Vagina (tissue), 2 donors: ENCODE measurements at regions not wholly inside any gene's neighbourhood (a gene's known extent, or its start where the extent isn't known, plus 50 kb on each side); places are given as distances from the start of the nearest gene placed in this dataset.

Experiments used
- DNase-seq, 2 donors: peaks; one replicate each; pipeline ENCODE4 v3.0.0-alpha.2; 2017; ENCODE audit errors: extremely low spot score in 2 of 2
- H3K27ac ChIP-seq: fragments of 200-600 bp; sonication (generic); one replicate; pipeline ENCODE4 v1.5.1; 2019
- H3K27me3 ChIP-seq: fragments of 200-600 bp; sonication (generic); one replicate; pipeline ENCODE4 v1.5.1; 2019
- H3K36me3 ChIP-seq, 2 donors: fragments of 200-600 bp; sonication (generic); one replicate each; pipeline ENCODE4 v1.5.1; 2017 to 2019
- H3K4me1 ChIP-seq: fragments of 200-600 bp; sonication (generic); one replicate; pipeline ENCODE4 v1.5.1; 2019
- H3K4me3 ChIP-seq, 2 donors: fragments of 200-600 bp; sonication (generic); 1 replicate in 1 of 2; 2 replicates in 1 of 2; pipeline ENCODE4 v1.5.1; 2016 to 2019
- H3K9me3 ChIP-seq: fragments of 200-600 bp; sonication (generic); one replicate; pipeline ENCODE4 v1.5.1; 2019
- POLR2A ChIP-seq, 2 donors: fragments of 450-650 bp; IDR thresholded peaks; one replicate each; pipeline ENCODE4 v1.6.1; 2017; ENCODE audit warnings: antibody characterized with exemption in 2 of 2, mild to moderate bottlenecking in 2 of 2, moderate library complexity in 2 of 2
- POLR2AphosphoS5 ChIP-seq, 2 donors: sonication (generic); formaldehyde crosslinking; IDR thresholded peaks; one replicate each; pipeline ENCODE4 v1.9.0; 2017; ENCODE audit warnings: antibody characterized with exemption in 2 of 2, mild to moderate bottlenecking in 2 of 2, low read depth in 1 of 2; ENCODE audit not compliant: insufficient read depth in 1 of 2
- intact Hi-C: fragments of 100-400 bp; cut with DNase I; formaldehyde crosslinking; loops from one replicate; pipeline ENCODE4 v1.15.1; 2023
- TF ChIP-seq, protein P1 (sequence below), 3 experiments: fragments of 450-650 bp in 2 of 3; fragments of 200-600 bp in 1 of 3; sonication (generic) in 1 of 3; IDR thresholded peaks; one replicate each; pipeline ENCODE4 v1.5.1; 2017 to 2019; ENCODE audit warnings: antibody characterized with exemption in 3 of 3, mild to moderate bottlenecking in 2 of 3, moderate library complexity in 2 of 3

DNA sequence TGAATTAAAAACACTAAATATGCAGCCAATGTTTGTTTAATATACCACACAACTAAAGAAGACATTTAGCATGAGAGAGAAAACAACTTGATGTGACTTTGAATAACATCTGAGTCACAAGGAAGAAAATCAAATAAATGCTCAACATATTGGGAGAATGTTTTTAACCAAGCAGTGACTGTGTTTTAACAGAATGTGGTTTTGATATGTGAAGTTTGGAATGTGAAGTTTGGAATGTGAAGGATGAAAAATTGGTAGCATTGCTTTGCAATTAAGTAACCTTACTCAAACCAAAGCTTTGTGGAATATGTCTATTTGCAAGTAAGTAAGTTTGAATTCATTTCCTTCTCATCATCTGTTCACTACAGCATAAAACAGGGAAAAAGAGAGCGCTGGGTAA, 128.2 kb upstream of the DNAJC10 start:
- intact Hi-C loops, result no loop called here
- no peak for DNase-seq
- no peak overlapping the region for H3K4me3 ChIP-seq
- no peaks in the 10 kb centered on the region for H3K9me3 ChIP-seq
- H3K27ac ChIP-seq, result no peak overlapping the region
- no peaks in the 10 kb centered on the region for H3K4me1 ChIP-seq
- no peaks in the 10 kb centered on the region for H3K27me3 ChIP-seq
- no peak for TF ChIP-seq POLR2A (IDR thresholded peaks at IDR 0.05)
- TF ChIP-seq, protein P1, sequence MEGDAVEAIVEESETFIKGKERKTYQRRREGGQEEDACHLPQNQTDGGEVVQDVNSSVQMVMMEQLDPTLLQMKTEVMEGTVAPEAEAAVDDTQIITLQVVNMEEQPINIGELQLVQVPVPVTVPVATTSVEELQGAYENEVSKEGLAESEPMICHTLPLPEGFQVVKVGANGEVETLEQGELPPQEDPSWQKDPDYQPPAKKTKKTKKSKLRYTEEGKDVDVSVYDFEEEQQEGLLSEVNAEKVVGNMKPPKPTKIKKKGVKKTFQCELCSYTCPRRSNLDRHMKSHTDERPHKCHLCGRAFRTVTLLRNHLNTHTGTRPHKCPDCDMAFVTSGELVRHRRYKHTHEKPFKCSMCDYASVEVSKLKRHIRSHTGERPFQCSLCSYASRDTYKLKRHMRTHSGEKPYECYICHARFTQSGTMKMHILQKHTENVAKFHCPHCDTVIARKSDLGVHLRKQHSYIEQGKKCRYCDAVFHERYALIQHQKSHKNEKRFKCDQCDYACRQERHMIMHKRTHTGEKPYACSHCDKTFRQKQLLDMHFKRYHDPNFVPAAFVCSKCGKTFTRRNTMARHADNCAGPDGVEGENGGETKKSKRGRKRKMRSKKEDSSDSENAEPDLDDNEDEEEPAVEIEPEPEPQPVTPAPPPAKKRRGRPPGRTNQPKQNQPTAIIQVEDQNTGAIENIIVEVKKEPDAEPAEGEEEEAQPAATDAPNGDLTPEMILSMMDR (IDR thresholded peaks at IDR 0.05), result no peak
- no peak for TF ChIP-seq POLR2AphosphoS5 (IDR thresholded peaks at IDR 0.05; ENCODE audit: insufficient read depth in 1 of 2, low read depth in 1 of 2)
- no peaks in the 10 kb centered on the region for H3K36me3 ChIP-seq

DNA sequence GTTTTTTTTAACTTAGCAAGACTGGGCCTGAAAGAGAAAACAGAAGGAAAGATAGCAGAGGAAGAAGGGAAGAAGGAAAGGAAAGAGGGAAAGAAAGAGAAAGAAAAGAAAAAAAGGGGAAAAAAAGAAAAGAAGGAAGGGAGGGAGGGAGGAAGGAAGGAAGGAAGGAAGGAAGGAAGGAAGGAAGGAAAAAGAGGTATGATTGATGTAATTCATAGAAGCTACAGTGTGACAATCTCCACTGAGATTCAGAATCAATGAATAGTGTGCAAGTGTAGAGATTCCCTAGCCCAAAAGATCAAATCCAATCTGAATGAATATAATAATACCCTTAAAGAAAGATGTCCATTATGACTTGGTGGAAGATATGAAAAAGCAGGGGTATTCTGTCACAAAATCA, 126.9 kb upstream of the DNAJC10 start:
- TF ChIP-seq POLR2AphosphoS5 (IDR thresholded peaks at IDR 0.05; ENCODE audit: insufficient read depth in 1 of 2, low read depth in 1 of 2), result no peak
- no peak for TF ChIP-seq POLR2A (IDR thresholded peaks at IDR 0.05)
- TF ChIP-seq, protein P1 (IDR thresholded peaks at IDR 0.05), result no peak
- Histone ChIP-seq H3K9me3 (no peaks in the 10 kb centered on the region), H3K27me3 (no peaks in the 10 kb centered on the region), H3K4me1 (no peaks in the 10 kb centered on the region), H3K4me3 (no peak overlapping the region), H3K27ac (no peak overlapping the region), H3K36me3 (no peaks in the 10 kb centered on the region)
- intact Hi-C loops, result no loop called here
- DNase-seq, result no peak

DNA sequence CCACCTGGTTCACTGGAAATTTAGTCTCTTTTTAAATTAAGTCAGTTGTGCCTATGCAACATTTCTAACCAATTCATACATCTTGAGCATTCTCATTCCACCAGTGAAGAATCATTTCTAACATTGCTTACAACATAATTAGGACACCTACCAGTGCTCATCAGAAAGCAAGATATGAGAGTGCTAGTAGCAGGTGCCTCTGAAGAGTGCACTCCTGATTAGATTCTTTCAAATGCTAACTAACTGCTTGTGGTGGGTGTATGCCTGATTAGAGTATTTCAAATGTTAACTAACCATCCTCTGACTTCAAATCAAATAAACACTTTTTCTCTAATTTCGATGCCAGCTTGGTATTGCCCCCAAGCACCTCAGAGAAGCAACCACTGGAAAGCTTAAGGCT, 124.3 kb upstream of the DNAJC10 start:
- intact Hi-C loops, result no loop called here
- no peak for DNase-seq
- no peaks in the 10 kb centered on the region for H3K27me3 ChIP-seq
- no peak overlapping the region for H3K27ac ChIP-seq
- H3K4me1 ChIP-seq, result no peaks in the 10 kb centered on the region
- H3K9me3 ChIP-seq, result no peaks in the 10 kb centered on the region
- TF ChIP-seq POLR2A (IDR thresholded peaks at IDR 0.05), result no peak
- no peak for TF ChIP-seq POLR2AphosphoS5 (IDR thresholded peaks at IDR 0.05; ENCODE audit: insufficient read depth in 1 of 2, low read depth in 1 of 2)
- TF ChIP-seq, protein P1 (IDR thresholded peaks at IDR 0.05), result no peak
- H3K36me3 ChIP-seq, result no peaks in the 10 kb centered on the region
- no peak overlapping the region for H3K4me3 ChIP-seq

DNA sequence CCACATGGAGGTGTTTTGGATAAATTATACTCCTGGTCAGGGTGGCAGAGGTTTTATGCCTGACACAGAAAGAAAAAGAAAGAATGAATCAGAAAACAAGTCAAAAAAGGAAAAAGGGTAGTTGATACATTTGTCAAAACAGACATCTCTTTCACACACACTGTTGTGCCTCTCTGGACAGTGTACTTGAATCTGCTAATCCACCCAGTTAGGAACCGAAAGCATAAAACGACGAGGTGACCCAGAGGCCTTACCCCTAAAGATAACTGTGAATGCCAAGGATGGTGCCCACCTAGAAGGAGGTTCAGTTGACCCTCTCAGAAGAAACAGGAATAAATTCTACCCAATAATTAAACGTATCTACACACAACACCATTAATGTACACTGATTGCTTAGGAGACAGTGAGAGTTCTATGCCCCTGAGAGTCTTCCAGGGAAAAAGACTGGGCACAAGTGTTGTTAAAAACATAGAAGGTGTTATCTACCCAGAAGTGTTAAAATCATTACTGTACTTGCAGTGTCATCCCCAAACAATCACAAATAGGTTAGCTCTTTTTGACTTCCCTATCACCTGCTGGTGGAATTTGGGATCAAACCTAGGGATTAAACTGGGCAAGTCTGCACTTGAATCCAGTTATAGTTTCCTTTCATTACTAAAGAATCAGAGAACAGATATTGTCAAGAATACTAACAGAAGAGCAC, 123.2 kb upstream of the DNAJC10 start:
- DNase-seq, result no peak
- H3K36me3 ChIP-seq, result no peaks in the 10 kb centered on the region
- no peak overlapping the region for H3K27ac ChIP-seq
- no peaks in the 10 kb centered on the region for H3K9me3 ChIP-seq
- no peak overlapping the region for H3K4me3 ChIP-seq
- intact Hi-C loops, result no loop called here
- TF ChIP-seq POLR2AphosphoS5 (IDR thresholded peaks at IDR 0.05; ENCODE audit: insufficient read depth in 1 of 2, low read depth in 1 of 2) (no peak), POLR2A (IDR thresholded peaks at IDR 0.05) (no peak)
- TF ChIP-seq, protein P1 (IDR thresholded peaks at IDR 0.05), result no peak
- no peaks in the 10 kb centered on the region for H3K27me3 ChIP-seq
- H3K4me1 ChIP-seq, result no peaks in the 10 kb centered on the region

DNA sequence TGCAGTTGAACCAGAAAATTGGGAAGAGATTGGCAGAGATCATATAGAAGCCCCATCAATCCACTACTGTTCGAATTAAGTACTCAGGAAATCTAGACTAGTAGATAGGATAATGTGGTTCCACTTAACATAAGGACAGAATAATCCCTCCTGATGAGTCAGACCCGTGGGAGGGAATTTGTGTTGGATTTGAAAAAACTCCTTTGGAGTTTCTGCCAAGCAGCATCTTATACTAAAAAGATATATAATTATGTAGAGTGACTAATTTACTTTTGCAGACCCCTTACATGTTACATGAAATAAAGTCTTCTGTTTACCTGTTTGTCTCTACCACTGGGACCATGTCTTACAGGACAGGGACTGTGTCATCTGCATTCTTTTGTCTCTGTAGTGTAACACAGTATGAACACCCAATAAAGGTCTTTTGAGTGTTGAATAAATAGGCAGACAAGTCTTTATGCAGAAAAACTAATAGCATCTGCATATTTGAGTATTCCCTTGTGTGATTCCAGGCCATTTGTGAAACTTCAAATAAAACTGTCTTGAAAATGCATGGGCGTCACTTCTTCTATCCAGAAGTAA, 122.6 kb upstream of the DNAJC10 start:
- TF ChIP-seq POLR2A (IDR thresholded peaks at IDR 0.05), result no peak
- TF ChIP-seq POLR2AphosphoS5 (IDR thresholded peaks at IDR 0.05; ENCODE audit: insufficient read depth in 1 of 2, low read depth in 1 of 2), result no peak
- TF ChIP-seq, protein P1 (IDR thresholded peaks at IDR 0.05), result no peak
- Histone ChIP-seq H3K27ac (no peak overlapping the region), H3K4me1 (no peaks in the 10 kb centered on the region), H3K27me3 (no peaks in the 10 kb centered on the region), H3K9me3 (no peaks in the 10 kb centered on the region), H3K36me3 (no peaks in the 10 kb centered on the region), H3K4me3 (no peak overlapping the region)
- DNase-seq, result no peak
- intact Hi-C loops, result no loop called here
